SK-N-SH treated with all-trans-retinoic acid at 6 μM for 48 hours (cell line): ENCODE measurements at regions not wholly inside any gene's neighbourhood (a gene's known extent, or its start where the extent isn't known, plus 50 kb on each side); places are given as distances from the start of the nearest gene placed in this dataset.

ENCODE experiments used
- ARNTL ChIP-seq: fragments of 450-650 bp; formaldehyde crosslinking; IDR thresholded peaks from 2 replicates; pipeline ENCODE4 v1.5.0; 2020; ENCODE audit warnings: low read depth, mild to moderate bottlenecking, moderate library complexity, borderline replicate concordance
- BACH2 ChIP-seq: fragments of 250-450 bp; sonication (Bioruptor Pico); IDR thresholded peaks from 2 replicates; pipeline ENCODE4 v1.9.0; 2021; ENCODE audit warnings: mild to moderate bottlenecking, borderline replicate concordance
- CREB5 ChIP-seq: fragments of 250-450 bp; sonication (Bioruptor Pico); IDR thresholded peaks from 2 replicates; pipeline ENCODE4 v1.5.1; 2020; ENCODE audit warnings: low read depth, mild to moderate bottlenecking, moderate library complexity
- GLIS3 ChIP-seq: fragments of 250-450 bp; sonication (Bioruptor Pico); IDR thresholded peaks from 2 replicates; pipeline ENCODE4 v1.5.0; 2020; ENCODE audit warnings: mild to moderate bottlenecking, moderate library complexity
- PATZ1 ChIP-seq: fragments of 250-450 bp; sonication (Bioruptor Pico); IDR thresholded peaks from 2 replicates; pipeline ENCODE4 v1.8.0; 2020; ENCODE audit warnings: mild to moderate bottlenecking, moderate library complexity, borderline replicate concordance
- RARB ChIP-seq: fragments of 250-450 bp; sonication (Bioruptor Pico); IDR thresholded peaks from 2 replicates; pipeline ENCODE4 v1.8.0; 2021; ENCODE audit warnings: mild to moderate bottlenecking, moderate library complexity
- SNAI2 ChIP-seq: fragments of 250-450 bp; sonication (Bioruptor Pico); IDR thresholded peaks from 2 replicates; pipeline ENCODE4 v1.5.0; 2020; ENCODE audit warnings: mild to moderate bottlenecking, moderate library complexity
- TOX ChIP-seq: fragments of 250-450 bp; sonication (Bioruptor Pico); IDR thresholded peaks from 2 replicates; pipeline ENCODE4 v1.8.0; 2021; ENCODE audit warnings: mild to moderate bottlenecking, moderate library complexity, borderline replicate concordance
- ZC3H10 ChIP-seq: fragments of 250-450 bp; sonication (Bioruptor Pico); IDR thresholded peaks from 2 replicates; pipeline ENCODE4 v1.5.1; 2021; ENCODE audit warnings: mild to moderate bottlenecking, moderate library complexity
- ZFP30 ChIP-seq: fragments of 450-650 bp; formaldehyde crosslinking; IDR thresholded peaks from 2 replicates; pipeline ENCODE4 v1.5.0; 2022; ENCODE audit warnings: mild to moderate bottlenecking, moderate library complexity
- ZNF70 ChIP-seq: fragments of 450-650 bp; formaldehyde crosslinking; IDR thresholded peaks from 2 replicates; pipeline ENCODE4 v1.5.0; 2020; ENCODE audit warnings: mild to moderate bottlenecking, moderate library complexity
- ZNF8 ChIP-seq: fragments of 450-650 bp; formaldehyde crosslinking; IDR thresholded peaks from 2 replicates; pipeline ENCODE4 v1.5.0; 2020; ENCODE audit warnings: mild to moderate bottlenecking, moderate library complexity
- TF ChIP-seq, protein P1 (sequence below): fragments of 250-450 bp; sonication (Bioruptor Pico); IDR thresholded peaks from 2 replicates; pipeline ENCODE4 v1.5.1; 2021; ENCODE audit warnings: mild to moderate bottlenecking, moderate library complexity
- TF ChIP-seq, protein P2 (sequence below): fragments of 250-450 bp; sonication (Bioruptor Pico); IDR thresholded peaks from 2 replicates; pipeline ENCODE4 v1.5.0; 2020; ENCODE audit warnings: mild to moderate bottlenecking, moderate library complexity

DNA sequence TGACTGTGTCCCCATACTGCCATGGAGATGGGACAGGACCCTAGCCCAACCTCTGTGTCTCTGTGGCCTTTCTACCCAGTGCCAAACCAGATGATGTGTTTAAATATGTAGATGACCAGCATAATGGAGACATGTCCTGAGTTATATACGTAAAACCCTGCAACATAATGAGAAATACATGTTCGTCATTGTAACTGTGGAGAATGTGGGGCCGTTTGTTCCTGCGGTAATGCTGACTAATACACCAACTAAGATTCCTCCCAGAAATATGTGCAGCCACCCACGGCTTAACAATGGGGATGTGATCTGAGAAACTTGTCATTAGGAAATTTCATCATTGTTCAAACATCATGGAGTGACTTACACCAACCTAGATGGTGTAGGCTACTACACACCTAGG is 71.7 kb upstream of the SIM2 start:
- no peak for TF ChIP-seq ZNF70 (CRISPR knock-in tag)
- TF ChIP-seq RARB (CRISPR knock-in tag): no peak
- TF ChIP-seq, protein P1, sequence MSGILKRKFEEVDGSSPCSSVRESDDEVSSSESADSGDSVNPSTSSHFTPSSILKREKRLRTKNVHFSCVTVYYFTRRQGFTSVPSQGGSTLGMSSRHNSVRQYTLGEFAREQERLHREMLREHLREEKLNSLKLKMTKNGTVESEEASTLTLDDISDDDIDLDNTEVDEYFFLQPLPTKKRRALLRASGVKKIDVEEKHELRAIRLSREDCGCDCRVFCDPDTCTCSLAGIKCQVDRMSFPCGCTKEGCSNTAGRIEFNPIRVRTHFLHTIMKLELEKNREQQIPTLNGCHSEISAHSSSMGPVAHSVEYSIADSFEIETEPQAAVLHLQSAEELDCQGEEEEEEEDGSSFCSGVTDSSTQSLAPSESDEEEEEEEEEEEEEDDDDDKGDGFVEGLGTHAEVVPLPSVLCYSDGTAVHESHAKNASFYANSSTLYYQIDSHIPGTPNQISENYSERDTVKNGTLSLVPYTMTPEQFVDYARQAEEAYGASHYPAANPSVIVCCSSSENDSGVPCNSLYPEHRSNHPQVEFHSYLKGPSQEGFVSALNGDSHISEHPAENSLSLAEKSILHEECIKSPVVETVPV (CRISPR knock-in tag): no peak
- TF ChIP-seq ARNTL (CRISPR knock-in tag): no peak
- TF ChIP-seq ZNF8 (CRISPR knock-in tag): no peak
- TF ChIP-seq CREB5 (CRISPR knock-in tag): no peak
- TF ChIP-seq PATZ1 (CRISPR knock-in tag): no peak
- no peak for TF ChIP-seq GLIS3 (CRISPR knock-in tag)
- TF ChIP-seq, protein P2, sequence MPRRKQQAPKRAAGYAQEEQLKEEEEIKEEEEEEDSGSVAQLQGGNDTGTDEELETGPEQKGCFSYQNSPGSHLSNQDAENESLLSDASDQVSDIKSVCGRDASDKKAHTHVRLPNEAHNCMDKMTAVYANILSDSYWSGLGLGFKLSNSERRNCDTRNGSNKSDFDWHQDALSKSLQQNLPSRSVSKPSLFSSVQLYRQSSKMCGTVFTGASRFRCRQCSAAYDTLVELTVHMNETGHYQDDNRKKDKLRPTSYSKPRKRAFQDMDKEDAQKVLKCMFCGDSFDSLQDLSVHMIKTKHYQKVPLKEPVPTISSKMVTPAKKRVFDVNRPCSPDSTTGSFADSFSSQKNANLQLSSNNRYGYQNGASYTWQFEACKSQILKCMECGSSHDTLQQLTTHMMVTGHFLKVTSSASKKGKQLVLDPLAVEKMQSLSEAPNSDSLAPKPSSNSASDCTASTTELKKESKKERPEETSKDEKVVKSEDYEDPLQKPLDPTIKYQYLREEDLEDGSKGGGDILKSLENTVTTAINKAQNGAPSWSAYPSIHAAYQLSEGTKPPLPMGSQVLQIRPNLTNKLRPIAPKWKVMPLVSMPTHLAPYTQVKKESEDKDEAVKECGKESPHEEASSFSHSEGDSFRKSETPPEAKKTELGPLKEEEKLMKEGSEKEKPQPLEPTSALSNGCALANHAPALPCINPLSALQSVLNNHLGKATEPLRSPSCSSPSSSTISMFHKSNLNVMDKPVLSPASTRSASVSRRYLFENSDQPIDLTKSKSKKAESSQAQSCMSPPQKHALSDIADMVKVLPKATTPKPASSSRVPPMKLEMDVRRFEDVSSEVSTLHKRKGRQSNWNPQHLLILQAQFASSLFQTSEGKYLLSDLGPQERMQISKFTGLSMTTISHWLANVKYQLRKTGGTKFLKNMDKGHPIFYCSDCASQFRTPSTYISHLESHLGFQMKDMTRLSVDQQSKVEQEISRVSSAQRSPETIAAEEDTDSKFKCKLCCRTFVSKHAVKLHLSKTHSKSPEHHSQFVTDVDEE (CRISPR knock-in tag): no peak
- TF ChIP-seq BACH2 (CRISPR knock-in tag): no peak
- no peak for TF ChIP-seq ZFP30 (CRISPR knock-in tag)
- TF ChIP-seq ZC3H10: no peak
- no peak for TF ChIP-seq SNAI2 (CRISPR knock-in tag)
- TF ChIP-seq TOX (CRISPR knock-in tag): no peak
